ENCODE measurements at regions not wholly inside any gene's neighbourhood (a gene's known extent, or its start where the extent isn't known, plus 50 kb on each side); places are given as distances from the start of the nearest gene placed in this dataset.

GRCh38 chr6:121008553-121008952 is 325.7 kb downstream of the TBC1D32 start:
- ATAC-seq (no peak), DNase-seq (ENCODE audit: extremely low read depth in 1 of 4, low spot score in 3 of 4) (no peak), FAIRE-seq (no peak)
- H3K9me1 ChIP-seq (ENCODE audit: control insufficient read depth, insufficient read depth, low read length) = no peaks in the 10 kb centered on the region
- ChIA-PET CTCF (ENCODE audit: low intra/inter-chr PET ratio) (no interaction called here), POLR2A (no interaction called here)
- BruUV-seq (replicated peaks) = no TSS peak
- no peak overlapping the region for H3K4me2 ChIP-seq (ENCODE audit: insufficient read depth, low read length)
- H3K4me3 ChIP-seq = no peak overlapping the region
- no peaks in the 10 kb centered on the region for H3K36me3 ChIP-seq (ENCODE audit: control insufficient read depth, insufficient read depth, low read length)
- no peak overlapping the region for H3K9ac ChIP-seq (ENCODE audit: insufficient read depth in 1 of 2, low read depth in 2 of 2, low read length in 2 of 2)
- H3K9me3 ChIP-seq (replicated peaks; ENCODE audit: control insufficient read depth, insufficient read depth, low read depth, low read length) = no peaks in the 10 kb centered on the region
- H3K27me3 ChIP-seq (ENCODE audit: control insufficient read depth in 2 of 2, insufficient read depth in 2 of 2, low read length in 2 of 2) = no peaks in the 10 kb centered on the region
- intact Hi-C loops (cut with micrococcal nuclease) = no loop called here
- no peak overlapping the region for H3K27ac ChIP-seq (ENCODE audit: extremely low read depth, low read depth, low read length)
- no peak overlapping the region for H2AFZ ChIP-seq (ENCODE audit: low read depth, low read length)
- in situ Hi-C loops (cut with MboI) = no loop called here
- TF ChIP-seq ID3 (CRISPR knock-in tag; IDR thresholded peaks at IDR 0.05) = no peak
- no peak for TF ChIP-seq ID3 (tag; IDR thresholded peaks at IDR 0.05)
- no peak for TF ChIP-seq ARID3A (IDR thresholded peaks at IDR 0.05; ENCODE audit: borderline replicate concordance, low read depth, low read length)
- no peak for TF ChIP-seq NCOR1 (IDR thresholded peaks at IDR 0.05)
- TF ChIP-seq ZNF395 (CRISPR knock-in tag; IDR thresholded peaks at IDR 0.05) = no peak
- no peak for TF ChIP-seq CEBPG (CRISPR knock-in tag; IDR thresholded peaks at IDR 0.05)
- 0 out of 4 replicates have a peak, but pooled peaks of 1 of the 2 experiments have one; percentile 31 for TF ChIP-seq CEBPG (tag; conservative IDR thresholded peaks at IDR 0.05 in 1 of 2, IDR thresholded peaks at IDR 0.05 in 1 of 2)
- no peak for TF ChIP-seq PTTG1 (tag; IDR thresholded peaks at IDR 0.05; ENCODE audit: low read depth)
- no peak for TF ChIP-seq ZNF639 (CRISPR knock-in tag; conservative IDR thresholded peaks at IDR 0.05 in 1 of 2, IDR thresholded peaks at IDR 0.05 in 1 of 2)
- TF ChIP-seq ZNF699 (CRISPR knock-in tag; IDR thresholded peaks at IDR 0.05; ENCODE audit: insufficient replicate concordance) = no peak
- TF ChIP-seq GABPB1 (CRISPR knock-in tag; IDR thresholded peaks at IDR 0.05) = no peak
- no peaks in the 10 kb centered on the region for H4K20me1 ChIP-seq (replicated peaks; ENCODE audit: control insufficient read depth, insufficient read depth, low read length)
- no peaks in the 10 kb centered on the region for H3K79me2 ChIP-seq (ENCODE audit: control insufficient read depth, insufficient read depth, low read length)
- H3K4me1 ChIP-seq (replicated peaks in 1 of 2; ENCODE audit: control insufficient read depth in 2 of 2, insufficient read depth in 2 of 2, low read length in 2 of 2) = no peaks in the 10 kb centered on the region
